Lung (tissue), 11 donors: ENCODE measurements at regions not wholly inside any gene's neighbourhood (a gene's known extent, or its start where the extent isn't known, plus 50 kb on each side); places are given as distances from the start of the nearest gene placed in this dataset.

Experiments used
- ATAC-seq: fragments of 200-7000 bp; cut with Tn5 transposase; one replicate; pipeline ENCODE4 v1.9.1; 2020; ENCODE audit warnings: moderate number of reproducible peaks; ENCODE audit not compliant: insufficient read depth, low FRiP score
- DNase-seq, 3 donors: peaks; one replicate each; pipeline ENCODE4 v3.0.0-alpha.2; 2013 to 2017
- H3K27ac ChIP-seq, 2 donors: one replicate each; pipeline ENCODE4 v1.5.1; 2013; ENCODE audit warnings: mild to moderate bottlenecking in 2 of 2, moderate library complexity in 2 of 2, control low read depth in 1 of 2, inconsistent platforms in 1 of 2, low read depth in 1 of 2, low read length in 1 of 2
- H3K27me3 ChIP-seq, 3 donors: one replicate each; pipeline ENCODE4 v1.5.1; 2013; ENCODE audit warnings: low read length in 2 of 3; ENCODE audit not compliant: control insufficient read depth in 3 of 3, insufficient read depth in 3 of 3
- H3K36me3 ChIP-seq, 4 donors: one replicate each; pipeline ENCODE4 v1.5.1; 2013; ENCODE audit warnings: low read length in 4 of 4, mild to moderate bottlenecking in 1 of 4, moderate library complexity in 1 of 4; ENCODE audit not compliant: control insufficient read depth in 4 of 4, insufficient read depth in 4 of 4
- H3K4me1 ChIP-seq, 5 donors: one replicate each; pipeline ENCODE4 v1.5.1; 2013; ENCODE audit warnings: low read length in 5 of 5, mild to moderate bottlenecking in 2 of 5, moderate library complexity in 1 of 5; ENCODE audit not compliant: control insufficient read depth in 5 of 5, insufficient read depth in 5 of 5
- H3K4me3 ChIP-seq: one replicate; pipeline ENCODE4 v1.5.1; 2013; ENCODE audit warnings: mild to moderate bottlenecking, control low read depth, moderate library complexity
- H3K9ac ChIP-seq, 2 donors: one replicate each; pipeline ENCODE4 v1.5.1; 2013; ENCODE audit warnings: low read length in 2 of 2, control low read depth in 1 of 2; ENCODE audit not compliant: insufficient read depth in 1 of 2
- H3K9me3 ChIP-seq, 4 donors: one replicate each; pipeline ENCODE4 v1.5.1; 2013; ENCODE audit warnings: low read length in 3 of 4, mild to moderate bottlenecking in 1 of 4, moderate library complexity in 1 of 4; ENCODE audit not compliant: control insufficient read depth in 4 of 4, insufficient read depth in 3 of 4
- CTCF ChIP-seq: IDR thresholded peaks from 2 replicates; pipeline ENCODE4 v1.5.1; 2012; ENCODE audit warnings: mild to moderate bottlenecking; ENCODE audit errors: control extremely low read depth, extremely low read depth
- WGBS, 2 donors: extraction: QIAGEN DNeasy Blood & Tissue Kit; methylation state at CpG; one replicate each; pipeline ENCODE4 v1.1.7; 2013; 5-methylcytosine and 5-hydroxymethylcytosine counted together
- donor health status: control.
- donor health status: control.
- donor health status: Bipolar disorder and iron deficiency.
- donor health status: healthy.
- donor health status: DM: yes; HTN: yes; CAD: no.

GRCh38 chr17:15154618-15155017 is 110.5 kb downstream of the PMP22 start:
- H3K9me3 ChIP-seq = no peaks in the 10 kb centered on the region
- no peaks in the 10 kb centered on the region for H3K36me3 ChIP-seq
- H3K27ac ChIP-seq = no peak overlapping the region
- H3K9ac ChIP-seq = no peak overlapping the region
- ATAC-seq (no peak), DNase-seq (no peak)
- WGBS, 2 donors = 69 to 77% methylated on average over 2 of the region's 2 CpGs
- H3K4me1 ChIP-seq = peaks cover 0 to 8% (median 0%) of the 10 kb centered on the region in 5 donors
- TF ChIP-seq CTCF = no peak
- peaks cover 0 to 2% (median 0%) of the 10 kb centered on the region in 3 donors for H3K27me3 ChIP-seq
- no peak overlapping the region for H3K4me3 ChIP-seq

DNA sequence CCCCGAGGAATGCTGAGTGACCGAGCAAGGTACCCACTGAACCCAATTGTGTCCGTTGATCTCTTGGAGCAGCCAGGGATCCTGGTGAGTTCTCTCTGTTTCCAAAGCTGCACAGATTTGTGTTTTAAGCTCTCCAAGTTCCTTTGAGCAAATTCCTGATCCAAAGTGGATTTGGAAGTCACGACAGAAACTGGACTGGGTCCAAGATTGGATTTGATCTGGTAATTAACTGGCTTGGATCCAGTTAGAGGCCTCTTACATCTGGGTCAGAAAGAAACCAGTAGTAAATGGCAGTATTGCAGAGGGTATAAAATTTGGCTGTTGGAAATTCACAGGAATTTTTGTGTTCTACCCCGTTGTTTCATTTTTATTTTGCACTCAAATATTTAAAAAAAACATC is 119.5 kb downstream of the PMP22 start:
- TF ChIP-seq CTCF = no peak
- Histone ChIP-seq H3K4me3 (no peak overlapping the region), H3K36me3 (no peaks in the 10 kb centered on the region), H3K9me3 (no peaks in the 10 kb centered on the region), H3K4me1 (no peaks in the 10 kb centered on the region), H3K9ac (no peak overlapping the region), H3K27ac (no peak overlapping the region), H3K27me3 (no peaks in the 10 kb centered on the region)
- DNase-seq = peak in 2 of 3 donors; percentile 29 to 39
- WGBS, 2 donors = 76 to 84% methylated on average over 5 of the region's 5 CpGs
- ATAC-seq = no peak

DNA sequence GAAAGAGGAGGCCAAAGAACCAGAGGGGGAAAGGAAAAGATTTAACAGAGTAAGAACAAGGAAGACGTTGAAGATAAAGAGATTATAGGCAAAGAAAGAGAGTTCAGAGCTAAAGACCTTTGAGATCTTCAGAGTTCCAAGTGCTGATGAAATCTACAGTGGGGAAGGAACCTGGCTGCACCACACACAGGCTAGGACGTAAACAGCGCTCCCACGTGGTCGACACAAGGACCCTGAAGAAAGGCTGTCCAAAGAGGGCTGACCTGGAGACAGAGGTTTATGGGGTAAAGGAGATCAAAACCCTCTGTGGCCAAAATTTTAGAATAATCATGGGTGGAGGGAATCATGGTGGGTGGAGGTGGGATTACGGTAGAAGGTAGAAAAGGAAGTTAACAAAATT is 121.6 kb downstream of the PMP22 start:
- DNase-seq (no peak), ATAC-seq (no peak)
- no peak overlapping the region for H3K27ac ChIP-seq
- H3K27me3 ChIP-seq = no peaks in the 10 kb centered on the region
- H3K9ac ChIP-seq = no peak overlapping the region
- no peaks in the 10 kb centered on the region for H3K4me1 ChIP-seq
- no peak overlapping the region for H3K4me3 ChIP-seq
- TF ChIP-seq CTCF = no peak
- H3K36me3 ChIP-seq = no peaks in the 10 kb centered on the region
- no peaks in the 10 kb centered on the region for H3K9me3 ChIP-seq
- WGBS, 2 donors = 76 to 81% methylated on average over 6 of the region's 6 CpGs

- DNase-seq (no peak), ATAC-seq (no peak)
- Histone ChIP-seq H3K4me3 (no peak overlapping the region), H3K36me3 (no peaks in the 10 kb centered on the region), H3K9ac (no peak overlapping the region), H3K4me1 (no peaks in the 10 kb centered on the region), H3K27me3 (peaks cover 0 to 5% (median 0%) of the 10 kb centered on the region in 3 donors), H3K9me3 (no peaks in the 10 kb centered on the region), H3K27ac (no peak overlapping the region)
- WGBS, 2 donors = 56 to 66% methylated on average over 2 of the region's 2 CpGs
- no peak for TF ChIP-seq CTCF
Measured at GRCh38 chr17:15134363-15134762, 130.8 kb downstream of the PMP22 start.
